HG02642 (cell line): ENCODE measurements at regions not wholly inside any gene's neighbourhood (a gene's known extent, or its start where the extent isn't known, plus 50 kb on each side); places are given as distances from the start of the nearest gene placed in this dataset.
"Not testable (repeated sequence)": the region's sequence is repeated elsewhere in the genome, so short reads cannot be mapped to it uniquely, and the experiment has no call there.

Experiments
- ATAC-seq: cut with Tn5 transposase; IDR thresholded peaks from one replicate; pipeline ENCODE4 v1.9.1; 2021; ENCODE audit warnings: mild to moderate bottlenecking; ENCODE audit not compliant: unreplicated experiment, poor library complexity

DNA sequence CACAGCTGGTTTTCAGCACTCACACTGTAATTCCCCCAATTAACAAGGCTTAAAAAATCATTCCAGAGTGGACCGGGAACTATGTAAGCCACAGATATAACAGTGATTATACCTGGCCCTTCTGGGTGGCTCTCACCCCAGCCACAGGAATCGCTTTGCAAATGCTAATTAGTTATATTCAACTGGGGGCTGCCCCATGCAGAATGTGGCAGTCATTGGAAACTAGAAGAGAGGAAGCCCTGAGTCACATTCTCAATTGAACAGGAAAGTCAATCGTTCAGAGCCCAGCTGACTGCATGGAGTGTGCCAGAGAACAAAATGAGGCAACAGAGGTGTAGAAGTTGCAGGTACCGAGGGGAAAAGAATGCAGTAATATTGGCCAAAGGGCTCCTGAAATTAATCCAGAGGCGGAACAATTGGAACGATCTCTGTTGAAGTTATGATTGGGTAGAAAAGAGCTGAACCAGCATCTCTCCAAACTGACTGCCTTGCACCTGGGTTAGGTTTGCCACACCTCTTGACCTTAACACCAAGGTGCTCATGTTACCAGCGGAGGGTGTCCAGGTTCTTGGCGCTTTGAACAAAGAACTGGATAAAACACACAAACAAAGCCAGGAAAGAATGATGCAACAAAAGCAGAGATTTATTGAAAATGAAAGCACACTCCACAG lies 909.7 kb upstream of the AUTS2 start:
- ATAC-seq, result no peak

DNA sequence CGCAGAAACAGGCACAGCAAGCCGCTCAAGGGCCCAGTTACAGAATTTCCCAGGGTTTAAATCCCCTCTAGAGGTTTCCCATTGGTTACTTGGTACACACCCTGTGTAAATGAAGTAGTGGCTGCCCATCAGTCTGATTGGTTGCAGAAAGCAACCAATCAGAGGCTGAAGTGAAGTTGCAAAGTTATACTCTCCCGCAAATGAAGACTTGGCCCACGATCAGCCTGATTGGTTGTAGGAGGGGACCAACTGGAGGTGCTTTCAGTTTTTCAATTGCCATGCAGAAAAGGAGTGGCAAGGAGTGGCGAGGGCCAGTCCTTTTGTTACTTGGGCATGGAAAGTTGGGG lies 909.2 kb upstream of the AUTS2 start:
- ATAC-seq, result no peak

DNA sequence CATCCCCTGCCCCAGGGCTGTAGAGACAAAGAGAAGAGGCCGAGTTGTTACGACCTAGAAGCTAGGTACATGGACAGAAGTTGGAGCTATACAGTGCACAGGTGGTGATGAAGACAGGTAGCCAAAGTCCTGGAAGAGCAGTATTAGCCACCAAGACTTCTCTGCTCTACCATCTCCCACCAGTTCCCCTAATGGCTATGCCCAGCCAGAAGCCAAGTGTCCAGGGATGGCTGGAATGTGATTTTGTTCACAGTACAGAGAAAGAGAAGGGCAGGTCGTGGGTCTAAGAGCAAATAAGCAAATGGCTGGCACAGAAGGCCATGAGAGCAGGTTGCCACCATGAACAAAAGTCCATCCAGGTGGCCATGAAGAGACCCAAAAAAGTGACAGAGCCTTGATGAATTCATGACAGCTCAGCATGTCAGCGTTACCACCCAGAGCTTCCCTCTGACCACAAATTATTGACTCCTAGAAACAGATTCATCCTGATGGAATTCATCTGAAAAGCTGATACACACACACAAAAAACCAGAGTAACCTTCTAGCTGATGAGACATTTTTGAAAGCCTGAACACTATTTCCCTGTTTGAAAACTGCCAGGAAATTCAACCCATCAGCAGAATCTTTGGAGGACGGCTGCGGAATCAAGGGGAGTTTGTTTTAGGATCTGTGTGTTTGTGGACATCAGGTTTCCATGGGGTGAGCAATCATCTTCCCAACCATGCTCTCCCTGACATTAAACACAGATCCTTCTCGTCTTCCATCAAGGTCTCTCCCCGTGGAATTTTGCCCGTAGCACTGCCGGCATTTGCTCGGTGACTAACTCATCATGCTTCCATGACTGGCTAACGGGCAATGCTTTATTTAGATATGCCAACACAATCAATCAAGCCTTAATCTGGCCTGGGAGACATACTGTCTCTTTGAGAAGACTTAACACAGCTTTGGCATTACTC lies 906.7 kb upstream of the AUTS2 start:
- ATAC-seq, result no peak

DNA sequence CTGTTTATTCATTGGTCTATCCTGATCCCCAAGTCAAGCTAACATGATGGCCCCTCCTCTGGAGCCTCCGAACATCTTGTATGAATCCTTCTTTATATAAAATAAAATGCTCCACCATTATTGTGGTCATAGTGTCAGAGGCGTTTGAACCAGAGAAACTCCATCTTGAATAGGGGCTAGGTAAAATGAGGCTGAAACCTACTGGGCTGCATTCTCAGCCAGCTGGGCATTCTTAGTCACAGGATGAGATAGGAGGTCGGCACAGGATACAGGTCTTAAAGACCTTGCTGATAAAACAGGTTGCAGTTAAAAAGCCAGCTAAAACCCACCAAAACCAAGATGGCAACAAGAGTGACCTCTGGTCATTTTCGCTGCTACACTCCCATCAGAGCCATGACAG lies 905.8 kb upstream of the AUTS2 start:
- ATAC-seq, result no peak

DNA sequence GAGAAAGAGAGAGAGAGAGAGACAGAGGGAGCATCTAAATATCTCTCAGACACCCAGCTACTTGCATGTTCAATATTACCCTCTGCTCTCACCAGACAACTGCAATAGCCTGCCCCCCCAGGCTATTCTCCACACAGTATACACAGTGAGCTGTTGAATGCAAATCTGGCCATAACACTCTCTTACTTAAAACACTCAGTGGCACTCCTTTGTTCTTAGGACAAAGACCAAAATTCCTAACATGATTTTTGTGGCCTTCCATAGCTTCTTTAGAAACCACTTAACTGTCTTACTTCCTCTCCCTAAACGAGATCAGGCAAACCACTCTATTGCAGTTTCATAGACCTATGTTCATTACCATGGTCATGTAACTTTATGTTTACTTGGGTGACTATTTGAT lies 903.6 kb upstream of the AUTS2 start:
- ATAC-seq, result no peak

DNA sequence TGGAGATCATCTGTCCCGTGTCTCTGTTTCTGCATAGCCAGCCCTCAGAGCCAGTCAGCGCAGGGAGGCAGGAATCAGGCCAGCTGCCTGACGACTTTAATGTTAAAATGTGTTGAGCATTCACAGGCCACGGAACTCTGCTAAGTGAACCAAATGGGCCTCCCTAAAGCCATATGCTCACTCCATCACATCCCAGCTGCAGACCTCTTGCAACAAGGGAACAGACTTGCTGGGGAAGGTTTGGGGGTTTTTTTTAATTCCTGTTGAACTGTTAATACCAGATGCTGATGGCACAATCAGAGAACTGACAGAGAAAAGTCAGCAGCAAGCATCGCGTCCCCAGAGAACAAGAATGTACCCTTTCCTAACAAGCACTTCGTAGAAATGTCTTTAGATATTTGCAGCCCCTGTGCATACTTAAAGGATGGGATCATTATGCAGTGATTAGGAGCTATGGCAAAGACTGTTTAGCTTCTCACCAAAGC lies 900.4 kb upstream of the AUTS2 start:
- no peak for ATAC-seq

DNA sequence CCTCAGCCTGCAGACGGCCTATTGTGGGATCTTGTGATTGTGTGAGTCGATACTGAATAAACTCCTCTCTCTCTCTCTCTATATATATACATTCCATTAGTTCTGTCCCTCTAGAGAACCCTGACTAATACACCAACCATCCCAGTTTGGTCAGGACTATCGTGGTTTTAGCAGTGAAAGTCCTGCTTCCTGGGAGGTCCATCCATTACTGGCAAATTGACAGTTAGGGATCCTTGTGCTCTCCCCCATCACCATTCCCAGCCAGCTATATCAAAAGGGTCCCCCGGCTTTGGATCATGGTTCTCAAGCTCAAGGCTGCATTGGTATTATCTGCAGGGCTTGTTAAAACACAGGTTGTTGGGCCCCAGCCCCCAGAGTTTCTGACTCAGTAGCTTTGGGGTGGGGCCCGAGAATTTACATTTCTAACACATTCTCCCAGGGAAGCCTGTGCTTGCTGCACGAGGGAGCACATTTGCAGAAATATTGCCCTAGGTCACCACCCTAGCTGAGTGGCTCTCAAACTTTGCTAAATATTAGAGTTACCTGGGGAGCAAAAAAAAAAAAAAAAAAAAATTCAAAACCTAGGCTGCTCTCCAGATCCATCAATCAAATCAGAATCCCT lies 899.1 kb upstream of the AUTS2 start:
- ATAC-seq, result no peak

DNA sequence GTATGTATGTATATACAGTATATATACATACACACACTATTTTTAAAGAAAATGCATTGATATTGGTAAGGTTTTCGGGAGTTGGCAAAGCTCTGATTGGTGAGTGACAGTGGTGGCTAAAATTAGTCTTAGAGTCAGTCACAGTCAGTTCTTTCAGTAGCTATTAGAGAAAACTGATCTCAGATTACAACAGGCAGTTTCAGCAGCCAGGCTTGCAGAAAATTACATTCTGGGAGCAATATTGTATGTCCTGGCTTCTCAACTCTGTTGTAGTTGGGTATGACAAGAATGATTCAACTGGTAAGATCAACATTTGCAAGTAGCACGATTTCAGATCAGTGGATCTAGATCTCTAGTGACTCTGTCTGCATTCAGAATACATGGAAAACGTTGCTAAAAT lies 897.9 kb upstream of the AUTS2 start:
- no peak for ATAC-seq

DNA sequence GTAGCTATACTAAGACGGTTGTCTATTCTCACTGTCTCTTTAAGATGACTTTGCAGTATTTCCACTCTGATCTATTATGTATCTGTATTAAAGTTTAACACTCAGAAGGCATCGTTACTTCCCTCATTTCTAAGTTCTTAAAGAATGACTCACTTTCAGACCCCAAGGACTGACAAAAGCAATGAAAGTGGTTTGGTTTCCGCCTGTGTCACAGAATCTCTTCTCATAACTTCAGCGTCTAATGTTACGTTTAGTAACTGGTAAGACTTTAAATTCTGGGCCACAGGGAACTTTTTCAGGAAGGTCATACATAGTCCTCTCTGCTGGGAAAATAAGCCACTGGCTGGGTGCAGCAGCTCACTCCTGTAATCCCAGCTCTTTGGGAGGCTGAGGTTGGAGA lies 892.0 kb upstream of the AUTS2 start:
- no peak for ATAC-seq

DNA sequence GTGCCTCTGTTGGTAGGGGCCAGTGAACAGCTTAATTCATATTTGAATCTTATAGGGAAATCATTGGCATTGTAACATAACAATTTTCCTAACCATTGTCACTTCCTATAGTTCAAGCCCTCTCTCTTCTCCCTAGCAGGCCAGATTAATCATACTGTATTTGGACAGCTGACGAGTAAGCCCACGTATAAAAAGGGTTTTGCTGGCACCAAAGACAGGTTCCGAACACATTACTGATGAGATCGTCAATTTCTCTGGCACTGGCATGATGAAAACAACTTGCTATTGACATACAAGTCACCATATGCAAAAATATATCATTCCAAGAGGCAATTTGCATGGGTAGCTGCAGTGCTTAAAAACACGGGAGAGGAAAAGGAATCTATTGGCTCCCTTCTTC lies 891.1 kb upstream of the AUTS2 start:
- ATAC-seq, result no peak

DNA sequence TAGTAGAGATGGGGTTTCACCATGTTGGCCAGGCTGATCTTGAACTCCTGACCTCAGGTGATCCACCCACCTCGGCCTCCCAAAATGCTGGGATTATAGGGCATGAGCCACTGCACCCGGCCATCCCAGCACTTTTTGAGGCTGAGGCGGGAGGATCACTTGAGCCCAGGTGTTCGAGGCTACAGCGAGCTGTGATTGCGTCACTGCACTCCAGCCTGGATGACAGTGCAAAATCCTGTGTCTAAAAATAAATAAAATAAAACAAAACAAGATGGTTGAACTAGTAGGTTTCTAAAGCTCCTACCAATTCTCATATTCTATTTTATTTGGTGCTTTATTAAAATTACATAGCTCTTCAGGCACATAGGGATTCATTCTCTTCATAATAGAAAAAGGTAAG lies 890.3 kb upstream of the AUTS2 start:
- no peak for ATAC-seq

DNA sequence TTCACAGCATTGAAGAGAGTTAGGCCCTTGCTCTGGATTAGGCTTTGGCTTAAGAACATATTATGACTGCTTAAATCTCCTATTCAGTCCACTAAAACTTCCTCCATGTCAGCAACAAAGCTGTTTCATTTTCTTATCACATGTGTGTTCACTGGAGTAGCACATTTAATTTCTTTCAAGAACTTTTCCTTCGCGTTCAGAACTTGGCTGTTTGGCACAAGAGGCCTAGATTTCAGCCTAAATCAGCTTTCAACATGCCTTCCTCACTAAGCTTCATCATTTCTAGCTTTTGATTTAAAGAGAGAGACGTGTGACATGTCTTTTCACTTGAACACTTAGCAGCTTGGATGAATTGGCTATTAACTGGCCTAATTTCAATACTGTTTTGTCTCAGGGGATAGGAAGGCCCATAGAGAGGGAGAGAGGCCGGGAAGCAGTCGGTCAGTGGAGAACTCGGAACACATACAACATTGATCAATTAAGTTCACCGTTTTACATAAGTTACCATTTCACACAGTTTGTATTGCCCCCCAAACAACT lies 885.2 kb upstream of the AUTS2 start:
- ATAC-seq, result no peak

DNA sequence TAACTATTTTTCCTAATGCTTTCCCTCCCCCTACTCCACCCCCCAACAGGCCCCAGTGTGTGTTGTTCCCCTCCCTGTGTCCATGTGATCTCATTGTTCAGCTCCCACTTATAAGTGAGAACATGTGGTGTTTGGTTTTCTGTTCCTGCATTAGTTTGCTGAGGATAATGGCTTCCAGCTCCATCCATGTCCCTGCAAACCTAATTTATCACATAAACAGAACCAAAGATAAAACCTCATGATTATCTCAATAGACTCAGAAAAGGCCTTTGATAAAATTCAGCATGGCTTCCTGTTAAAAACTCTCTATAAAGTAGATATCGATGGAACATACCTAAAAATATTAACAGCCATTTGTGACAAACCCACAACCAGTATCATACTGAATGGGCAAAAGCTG lies 884.1 kb upstream of the AUTS2 start:
- ATAC-seq, result not testable (repeated sequence)

DNA sequence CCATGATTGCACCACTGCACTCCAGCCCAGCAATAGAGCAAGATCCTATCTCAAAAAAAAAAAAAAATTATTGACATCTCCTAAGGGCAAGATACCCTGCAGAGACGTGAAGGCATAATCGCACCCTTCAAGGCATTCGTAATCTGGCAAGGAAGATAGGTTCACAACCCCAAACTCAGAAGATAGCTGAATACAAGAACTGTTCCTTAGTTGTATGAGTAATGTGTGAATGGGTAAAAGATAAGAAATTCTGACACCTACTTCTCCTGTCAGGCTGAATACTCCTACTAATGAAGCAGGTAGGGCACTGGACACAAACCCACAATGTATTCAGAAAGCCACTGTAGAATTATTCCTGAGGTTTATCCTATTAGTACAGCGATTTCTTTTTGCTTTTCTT lies 882.4 kb upstream of the AUTS2 start:
- no peak for ATAC-seq

DNA sequence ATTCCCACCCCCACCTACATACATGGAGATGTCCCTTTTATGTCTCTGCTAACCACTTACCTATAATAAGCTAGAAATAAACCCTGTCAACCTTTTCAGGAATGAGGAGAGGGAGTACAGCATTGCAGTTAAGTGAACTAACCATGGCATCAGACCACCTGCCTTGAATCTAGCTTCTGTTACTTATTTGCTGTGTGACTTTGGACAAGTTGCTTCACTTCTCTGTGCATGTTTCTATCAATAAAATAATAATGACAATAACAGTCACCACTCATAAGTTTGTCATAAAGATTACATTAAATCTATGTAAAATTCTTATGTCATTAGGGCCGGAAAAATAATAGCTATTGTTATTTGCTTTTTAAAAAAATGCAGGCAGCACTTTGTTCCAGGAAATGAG lies 881.1 kb upstream of the AUTS2 start:
- no peak for ATAC-seq

DNA sequence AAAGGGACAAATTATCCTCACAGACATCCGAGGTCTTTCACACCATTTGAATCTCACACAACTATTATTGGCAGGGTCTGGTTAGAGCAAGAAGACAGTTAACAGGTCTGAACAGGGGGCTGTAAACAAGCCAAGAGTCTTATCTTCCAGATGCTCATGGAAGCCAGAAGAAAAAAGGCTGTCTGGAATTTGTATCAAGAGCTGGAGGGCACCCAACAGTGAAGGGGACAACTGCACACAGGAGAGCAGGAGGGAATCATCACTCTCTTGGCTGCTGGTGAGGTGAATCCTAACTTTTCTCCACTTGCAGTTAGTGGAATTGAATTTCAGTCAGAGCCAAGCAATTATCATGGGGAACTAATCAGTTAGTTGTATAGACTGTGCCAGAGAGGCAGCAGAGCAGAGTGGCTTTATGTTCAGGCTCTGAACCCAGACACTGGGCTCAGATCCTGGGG lies 880.2 kb upstream of the AUTS2 start:
- no peak for ATAC-seq

DNA sequence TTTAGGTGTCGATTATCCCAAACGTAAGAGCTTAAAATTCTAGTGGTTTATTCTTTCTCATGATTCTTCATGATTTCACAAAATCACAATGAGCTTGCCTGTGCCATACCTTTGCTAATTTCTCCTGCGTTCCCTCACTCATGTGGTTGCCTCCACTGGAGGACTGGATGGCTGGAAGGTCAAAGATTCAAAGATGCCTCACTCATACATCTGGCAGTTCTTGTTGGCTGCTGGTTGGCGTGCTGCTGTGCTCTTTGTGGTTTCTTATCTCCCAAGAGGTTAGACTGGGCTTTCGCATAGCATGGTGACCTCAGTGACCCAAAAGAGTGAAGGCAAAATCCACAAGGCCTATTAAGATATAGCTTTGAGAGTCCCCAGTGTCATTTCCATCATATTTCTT lies 877.6 kb upstream of the AUTS2 start:
- ATAC-seq, result no peak

DNA sequence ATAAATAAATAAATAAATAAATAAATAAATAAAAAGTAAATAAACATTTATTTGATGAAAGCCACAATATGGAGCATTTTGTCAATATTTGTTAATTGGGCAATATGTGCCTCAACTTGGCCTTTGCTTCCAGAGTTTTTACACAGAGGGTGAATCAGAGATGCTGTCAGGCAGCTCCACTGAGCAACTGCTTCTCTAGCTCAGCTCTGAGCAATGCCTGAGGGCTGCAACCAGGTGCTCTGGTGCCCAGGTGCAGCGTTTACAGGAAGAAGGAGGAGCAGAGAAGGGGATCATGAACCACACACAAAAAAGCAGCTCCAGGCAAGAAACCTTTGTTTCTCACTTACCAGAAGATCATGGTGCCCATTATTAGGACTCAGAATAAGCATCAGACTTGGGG lies 876.2 kb upstream of the AUTS2 start:
- no peak for ATAC-seq

DNA sequence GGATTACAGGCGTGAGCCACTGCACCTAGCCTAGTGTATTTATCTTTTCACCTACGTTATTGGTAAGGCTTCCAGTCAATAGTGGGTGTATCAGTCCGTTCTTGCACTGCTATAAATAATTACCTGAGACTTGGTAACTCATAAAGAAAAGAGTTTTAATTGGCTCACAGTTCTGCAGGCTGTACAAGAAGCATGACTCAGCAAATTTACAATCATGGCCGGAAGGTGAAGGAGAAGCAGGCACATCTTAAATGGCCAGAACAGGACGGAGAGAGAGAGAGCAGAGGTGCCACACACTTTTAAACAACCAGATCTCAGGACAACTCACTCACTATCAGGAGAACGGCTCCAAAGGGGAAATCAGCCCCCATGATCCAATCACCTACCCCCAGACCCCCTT lies 873.3 kb upstream of the AUTS2 start:
- no peak for ATAC-seq

DNA sequence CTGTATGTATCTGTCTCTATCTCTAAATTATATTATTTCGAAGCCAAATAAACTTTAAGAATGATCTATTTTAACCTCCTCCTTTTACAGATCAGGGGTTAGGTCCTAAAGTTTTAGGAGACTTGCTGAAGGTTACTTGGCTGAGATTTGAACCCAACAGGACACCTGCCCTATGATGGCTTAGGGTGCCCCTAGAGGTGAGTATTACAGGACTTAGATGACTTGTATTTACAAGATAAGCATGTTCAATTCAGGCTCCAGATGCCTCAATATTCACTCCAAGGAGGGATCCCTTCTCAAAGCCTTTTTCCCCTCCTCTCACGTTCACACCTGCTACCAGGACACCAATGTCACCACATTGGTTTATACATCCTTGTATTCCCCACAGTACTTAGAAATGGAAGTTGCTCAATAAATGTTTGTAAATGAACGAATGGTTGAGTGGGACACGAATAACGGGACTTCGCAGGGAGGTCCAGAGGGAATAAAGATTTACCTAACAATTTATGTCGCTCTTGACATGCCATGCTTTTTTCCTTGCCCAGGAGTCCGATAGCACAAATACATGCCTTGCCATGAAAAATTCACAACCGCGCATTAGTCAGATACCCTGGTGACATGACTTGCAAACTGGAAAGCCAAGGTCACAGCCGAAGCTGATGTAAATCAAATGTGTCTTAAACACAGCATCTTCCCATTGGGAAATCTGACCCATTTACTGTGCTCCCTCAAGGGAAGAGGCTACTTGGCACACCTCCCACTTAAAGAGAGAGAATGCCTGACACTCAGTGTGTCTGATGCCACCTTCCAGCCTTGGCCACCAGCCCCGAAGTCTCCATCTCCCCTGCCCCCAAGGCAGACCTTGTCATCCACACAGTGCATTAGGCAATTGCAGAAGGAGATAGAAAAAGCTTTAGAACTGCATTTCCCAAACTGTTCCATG lies 872.2 kb upstream of the AUTS2 start:
- no peak for ATAC-seq
